Activated T-cell treated with anti-CD3 and anti-CD28 coated beads for 1 hour (primary cell): ENCODE measurements at regions not wholly inside any gene's neighbourhood (a gene's known extent, or its start where the extent isn't known, plus 50 kb on each side); places are given as distances from the start of the nearest gene placed in this dataset.

Experiments
- DNase-seq: peaks from one replicate; pipeline ENCODE4 v3.0.0-alpha.2; 2020; ENCODE audit warnings: low read depth

DNA sequence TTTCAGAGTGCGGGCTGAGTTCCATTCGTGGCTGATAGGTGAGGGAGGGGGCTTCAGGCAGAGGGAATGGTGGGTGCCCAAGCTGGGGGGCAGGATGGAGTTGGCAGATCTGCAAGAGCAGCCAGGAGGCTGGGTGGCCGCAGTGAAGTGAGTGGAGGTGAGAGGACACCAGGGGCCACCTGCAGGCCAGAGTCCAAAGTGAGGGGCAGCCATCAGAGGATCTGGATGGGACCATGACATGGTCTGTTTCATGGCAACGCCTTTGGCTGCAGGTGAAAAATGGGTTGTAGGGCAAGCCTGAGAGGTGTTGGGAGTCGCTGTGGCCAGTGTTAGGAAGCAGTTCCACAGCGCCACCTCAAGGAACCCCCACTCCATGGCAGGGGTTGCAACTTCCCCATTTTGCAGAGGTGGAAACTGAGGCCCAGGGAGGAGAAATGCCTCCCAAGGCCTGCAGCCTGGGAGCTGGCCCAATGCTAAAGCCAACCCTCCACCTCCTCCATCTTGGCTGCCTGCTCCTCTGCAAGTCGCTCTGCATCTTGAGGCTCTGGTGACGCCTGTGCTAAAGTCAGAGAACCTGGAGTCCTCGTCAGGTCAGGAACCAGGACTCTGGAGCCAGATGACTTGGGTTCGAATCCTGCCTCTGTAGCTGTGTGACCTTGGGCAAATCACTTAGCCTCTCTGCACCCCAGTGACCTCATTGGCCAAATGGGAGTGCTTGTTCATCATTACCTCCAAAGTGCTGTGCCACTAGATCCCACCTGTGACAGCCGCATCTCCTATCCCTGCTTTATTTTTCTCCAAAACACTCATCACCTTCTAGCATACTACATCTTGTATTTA is 153.8 kb downstream of the CEBPB start:
- no peak for DNase-seq

DNA sequence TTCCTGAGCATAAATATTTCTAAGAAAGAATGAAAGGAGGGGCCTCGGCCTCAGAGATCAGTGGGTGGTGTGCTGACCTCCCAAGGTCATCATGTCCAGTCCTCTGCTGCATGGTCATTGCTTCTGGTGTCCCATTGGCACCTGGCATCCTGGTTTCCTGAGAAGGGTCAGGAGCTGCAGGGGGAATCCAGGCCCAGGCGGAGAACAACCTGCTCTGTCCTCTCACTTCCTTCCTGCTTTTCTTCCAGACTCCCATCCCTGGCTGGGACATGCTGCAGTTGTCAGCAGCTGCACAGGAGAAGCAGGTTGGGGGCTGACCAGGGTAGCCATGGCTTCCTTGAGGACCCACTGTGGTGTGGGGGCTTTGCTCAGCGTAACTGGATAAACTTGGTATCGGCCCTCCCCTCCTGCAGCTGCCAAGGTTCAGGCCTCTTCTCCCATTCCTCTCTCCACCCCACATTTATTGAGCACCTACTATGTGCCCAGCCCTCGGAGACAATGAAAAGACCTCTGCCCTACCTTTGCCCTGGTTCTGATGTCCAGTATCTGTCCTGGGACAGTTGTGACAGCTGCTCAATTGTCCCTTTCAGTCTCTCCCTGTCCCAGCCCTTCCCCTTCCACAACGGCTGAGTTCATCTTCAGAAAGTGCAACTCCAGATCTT is 155.2 kb downstream of the CEBPB start:
- DNase-seq = no peak

DNA sequence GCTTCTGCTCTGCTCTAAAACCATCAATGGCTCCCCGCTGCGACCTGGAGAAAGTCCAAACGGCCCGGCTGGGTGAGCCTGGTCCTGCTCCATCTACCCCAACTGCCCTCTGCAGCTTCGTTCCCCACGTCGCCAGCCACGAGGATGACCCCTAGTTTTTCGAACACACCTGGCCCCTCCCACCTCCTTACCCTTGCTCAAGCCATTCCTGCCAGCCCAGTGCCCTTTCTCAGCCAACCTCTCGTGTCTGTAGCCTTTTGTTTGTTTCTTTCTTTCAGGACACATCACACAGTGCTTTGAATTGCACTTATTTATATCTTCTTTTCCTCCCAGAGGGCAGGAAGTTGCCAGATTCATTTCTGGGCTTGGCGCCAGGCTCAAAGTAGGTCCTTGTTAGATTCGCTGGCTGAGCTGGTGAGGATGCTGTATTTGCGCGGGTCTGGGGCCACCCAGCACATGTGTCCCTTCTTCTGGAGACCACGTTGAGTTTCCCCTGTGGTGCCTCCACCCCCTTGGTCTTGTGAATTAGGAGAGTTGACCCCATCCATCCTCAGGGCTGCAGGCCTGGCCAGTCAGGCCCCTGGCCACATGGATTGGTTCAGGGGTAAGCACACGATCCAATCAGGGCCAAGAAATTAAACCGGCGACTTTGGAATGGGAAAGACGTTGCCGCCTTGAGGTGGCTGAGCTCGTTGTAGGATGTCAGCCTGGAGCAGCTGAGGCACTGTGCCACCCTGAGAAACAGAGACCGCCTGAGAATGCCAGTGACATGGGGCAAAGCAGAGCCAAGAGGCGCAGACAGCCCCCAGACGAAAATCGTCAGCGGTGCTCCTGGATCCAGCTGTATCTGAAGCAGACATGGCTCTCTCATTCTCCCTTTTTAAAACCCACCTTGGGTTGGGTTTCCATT is 156.0 kb downstream of the CEBPB start:
- no peak for DNase-seq

DNA sequence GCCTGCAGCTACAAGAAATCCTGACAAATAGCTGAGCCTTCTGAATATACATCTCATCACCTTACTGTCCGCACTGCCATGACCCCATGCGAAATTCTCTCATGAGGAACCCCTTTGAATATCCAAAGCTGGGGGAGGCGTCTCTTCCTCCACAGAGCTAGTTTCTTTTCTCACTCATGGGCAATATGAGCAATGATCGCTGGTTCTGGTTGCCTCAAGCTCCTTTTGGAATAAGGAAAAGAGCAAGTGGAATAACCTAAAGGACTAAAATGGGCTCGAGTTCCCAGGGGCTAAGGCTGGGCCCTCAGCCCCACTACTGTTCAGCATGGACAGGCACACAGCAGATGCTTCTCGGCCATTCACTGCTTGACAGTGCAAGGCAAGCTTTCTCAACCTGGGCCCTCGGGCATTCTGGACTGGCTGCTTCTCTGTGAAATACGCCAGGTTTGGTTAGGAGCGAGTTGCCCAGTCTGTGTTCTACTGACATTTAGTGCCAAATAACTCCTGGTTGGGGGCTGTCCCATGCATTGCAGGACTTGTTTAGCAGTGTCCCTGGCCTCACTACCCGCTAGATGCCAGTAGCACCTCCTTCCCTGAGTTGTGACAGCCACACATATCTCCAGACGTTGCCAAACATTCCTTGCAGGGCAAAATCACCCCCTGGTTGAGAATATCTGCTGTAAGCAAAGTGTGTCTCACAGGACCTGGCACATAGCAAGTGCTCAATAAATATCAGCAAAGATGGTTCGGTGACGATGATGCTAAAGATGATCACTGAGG is 156.8 kb downstream of the CEBPB start:
- DNase-seq = no peak

DNA sequence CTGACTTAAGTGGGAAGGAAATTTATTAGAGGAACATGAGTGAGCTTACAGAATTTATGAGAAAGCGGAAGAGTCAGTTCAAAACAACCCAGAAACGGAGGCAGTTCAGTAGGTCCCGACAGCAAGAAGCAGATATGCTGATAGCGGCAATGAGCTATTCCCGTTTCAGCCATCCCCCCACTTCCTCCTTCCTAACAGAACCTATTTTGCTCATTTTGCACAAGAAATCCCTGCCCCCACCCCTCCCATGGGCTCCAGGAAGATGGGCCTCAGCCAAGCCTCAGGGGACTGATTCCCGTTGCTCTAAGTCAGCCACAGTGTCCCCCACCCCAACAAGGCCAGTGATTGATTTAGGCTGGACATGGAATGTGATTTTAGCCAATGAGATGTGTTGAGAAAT is 157.5 kb downstream of the CEBPB start:
- DNase-seq = no peak

DNA sequence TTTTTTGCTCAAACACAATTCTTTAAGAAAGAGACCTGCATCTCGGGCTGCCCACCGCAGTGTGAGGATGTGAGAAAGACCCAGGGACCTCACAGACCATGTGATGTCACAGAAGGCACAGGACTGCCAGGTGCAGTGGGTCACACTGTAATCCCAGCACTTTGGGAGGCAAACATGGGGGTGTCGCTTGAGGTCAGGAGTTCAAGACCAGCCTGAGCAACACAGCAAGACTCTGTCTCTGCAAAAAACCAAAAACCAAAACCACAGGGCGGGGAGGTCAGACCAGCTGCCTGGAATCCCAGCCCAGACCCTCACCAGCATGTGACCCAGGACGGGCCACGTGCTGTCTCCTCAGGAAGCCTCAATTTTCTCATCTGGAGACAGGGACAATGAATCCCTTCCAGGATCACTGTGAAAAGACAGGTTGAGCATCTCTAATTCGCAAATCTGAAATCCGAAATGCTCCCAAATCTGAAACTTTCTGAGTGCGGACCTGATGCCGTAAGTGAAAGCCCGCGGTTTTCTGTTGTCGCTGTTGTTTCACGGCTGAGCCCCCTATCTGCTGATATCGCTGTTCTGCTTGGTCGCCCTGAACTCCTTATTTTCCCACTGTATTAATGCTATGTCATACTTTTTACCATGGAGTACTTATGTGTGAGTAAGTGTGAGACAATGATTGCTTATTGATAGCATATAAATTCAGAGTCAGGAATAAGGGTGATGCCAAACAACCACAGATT is 159.5 kb upstream of the PTPN1 start:
- DNase-seq = no peak

DNA sequence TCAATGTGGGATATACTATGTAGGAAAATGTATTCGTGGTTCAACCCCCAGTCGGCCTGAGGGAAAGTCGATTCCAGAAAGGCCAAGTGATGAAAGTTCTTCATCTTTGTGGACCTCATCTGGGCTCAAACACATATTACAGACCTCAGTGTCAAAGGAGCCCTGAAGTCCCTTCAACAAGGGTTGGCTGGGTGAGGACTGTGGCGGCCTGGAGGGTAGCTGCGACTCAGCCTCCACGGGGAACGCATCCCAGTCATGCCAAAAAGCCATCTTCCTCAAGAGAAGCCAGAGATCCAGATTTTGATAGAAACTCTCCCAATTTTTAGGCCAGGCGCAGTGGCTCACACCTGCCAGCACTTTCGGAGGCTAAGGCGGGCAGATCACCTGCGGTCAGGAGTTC is 158.6 kb upstream of the PTPN1 start:
- DNase-seq = no peak

DNA sequence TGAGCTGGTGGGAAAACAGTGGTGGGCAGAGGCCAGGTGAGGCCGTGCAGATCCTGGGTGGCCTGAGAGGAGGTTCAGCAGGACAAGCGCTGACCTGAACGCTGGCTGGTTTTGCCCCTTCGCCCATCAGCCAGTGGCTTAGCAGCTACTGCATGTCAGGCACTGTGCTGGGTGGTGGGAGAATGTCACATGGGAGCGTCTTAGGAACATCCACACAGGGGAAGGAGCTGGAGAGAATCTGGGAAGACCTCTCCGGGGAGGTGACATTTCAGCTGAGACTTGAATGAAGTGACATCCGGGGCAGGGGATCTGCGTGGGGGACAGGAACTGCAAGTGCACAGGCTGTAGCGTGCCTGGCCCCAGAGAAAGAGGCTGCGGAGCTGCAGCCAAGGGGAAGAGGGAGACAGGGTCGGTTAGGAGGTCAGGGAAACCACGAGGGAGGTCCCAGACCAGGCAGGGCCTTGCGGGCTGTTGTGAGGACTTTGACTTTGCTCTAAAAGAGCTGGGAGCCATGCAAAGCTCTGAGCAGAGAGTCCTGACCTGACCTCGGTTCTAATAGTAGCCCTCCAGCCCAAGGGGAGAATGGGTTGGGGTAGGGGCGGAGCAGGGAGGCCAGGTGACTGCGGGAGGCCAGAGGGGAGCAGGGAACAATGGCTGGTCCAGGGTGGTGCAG is 156.8 kb upstream of the PTPN1 start:
- no peak for DNase-seq

DNA sequence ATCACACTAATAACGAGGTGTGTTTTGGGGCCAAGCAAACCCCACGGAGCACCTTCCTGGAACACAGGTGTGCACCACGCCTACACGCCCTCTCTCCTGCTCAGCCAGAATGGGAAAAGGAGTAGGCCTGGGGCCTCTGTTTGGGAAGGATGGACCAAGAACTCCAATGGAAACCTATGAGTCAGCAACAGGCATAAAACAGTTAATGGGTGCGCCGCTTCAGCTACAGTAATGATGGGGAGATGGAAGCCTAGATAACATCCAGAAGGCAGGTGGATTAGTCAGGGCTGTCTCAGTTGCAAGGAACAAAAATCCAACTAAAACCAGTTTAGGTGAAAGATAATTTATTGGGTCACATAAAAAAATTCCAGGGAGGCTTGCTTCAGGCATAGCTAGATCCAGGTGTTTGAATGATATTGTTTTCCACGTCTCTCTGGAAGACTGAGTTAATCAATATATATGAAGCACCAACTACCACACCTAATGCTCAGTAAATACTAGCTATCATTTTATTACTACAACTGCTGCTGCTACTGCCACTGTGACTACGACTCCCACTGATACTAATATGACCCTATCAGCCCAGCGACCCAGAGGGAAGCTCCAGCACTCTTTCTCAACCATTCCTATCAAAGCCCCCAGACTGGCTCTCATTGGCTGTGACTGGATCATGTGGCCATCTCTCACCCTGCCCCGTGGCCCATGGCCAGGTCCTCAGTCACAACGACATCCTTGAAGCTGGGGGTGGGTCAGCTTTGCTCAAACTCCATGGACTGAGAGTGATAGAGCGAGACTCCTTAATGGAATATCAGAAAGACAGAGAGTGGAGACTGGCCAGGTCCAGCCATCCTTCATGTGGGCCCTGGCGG is 155.2 kb upstream of the PTPN1 start:
- no peak for DNase-seq

DNA sequence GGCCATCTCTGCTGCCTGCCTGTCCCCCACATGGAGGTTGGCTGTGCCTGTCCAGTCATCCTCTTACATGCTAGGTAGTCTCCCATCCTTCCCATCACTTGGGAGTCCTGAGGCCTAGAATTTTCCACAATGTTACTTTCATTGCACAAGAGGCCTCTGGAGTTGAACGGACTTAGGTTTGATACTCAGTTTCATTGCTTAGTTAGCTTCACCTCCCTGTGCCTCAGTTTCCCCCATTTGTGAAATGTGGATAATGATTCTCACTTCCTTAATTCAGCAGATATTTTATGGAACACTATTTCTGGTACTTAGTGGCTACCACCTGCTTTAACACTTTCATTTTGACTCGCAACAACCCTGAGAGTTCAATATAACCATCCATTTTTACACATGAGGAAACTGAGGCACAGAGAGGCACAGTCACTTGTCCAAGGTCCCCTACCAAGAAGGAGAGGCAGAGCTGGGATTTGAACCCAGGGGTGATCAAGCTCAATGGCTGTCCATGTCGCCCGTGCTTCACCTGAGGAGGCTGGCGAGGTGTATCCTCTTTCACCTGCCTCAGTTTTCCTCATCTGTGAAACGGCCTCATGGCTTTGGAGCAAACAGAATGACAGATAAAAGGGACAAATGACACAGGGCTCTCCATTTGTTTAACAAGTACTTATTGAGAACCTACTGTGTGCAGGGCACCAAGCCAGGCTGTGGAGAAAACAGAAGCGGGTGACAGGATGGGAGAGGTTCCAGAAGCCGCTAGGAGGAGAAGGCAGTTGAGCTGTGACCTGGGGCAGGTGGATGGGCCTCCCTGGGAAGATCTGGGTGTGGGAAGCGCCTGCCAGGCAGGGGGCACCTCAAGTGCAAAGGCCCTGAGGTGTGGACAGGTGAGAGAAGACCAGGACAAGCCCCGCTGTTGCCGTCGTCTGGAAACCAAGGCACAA is 154.3 kb upstream of the PTPN1 start:
- DNase-seq = no peak

DNA sequence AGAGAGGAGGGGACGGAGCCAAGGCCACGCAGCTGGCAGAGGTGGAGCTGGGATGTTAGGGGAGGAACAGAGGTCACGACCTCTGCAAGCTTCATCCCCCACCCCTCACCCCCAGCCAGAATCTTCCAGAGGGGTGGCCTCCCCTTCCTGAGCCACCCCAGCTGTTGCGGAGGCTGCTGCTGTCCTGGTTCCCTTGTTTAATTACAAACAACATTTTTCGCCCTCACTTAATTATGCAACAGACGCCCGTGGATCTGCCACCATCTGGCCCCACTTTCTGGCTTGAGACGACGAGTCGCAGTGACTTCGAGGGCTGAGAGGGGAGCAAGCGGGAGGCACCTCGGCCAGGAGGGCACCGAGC is 153.7 kb upstream of the PTPN1 start:
- DNase-seq = no peak

DNA sequence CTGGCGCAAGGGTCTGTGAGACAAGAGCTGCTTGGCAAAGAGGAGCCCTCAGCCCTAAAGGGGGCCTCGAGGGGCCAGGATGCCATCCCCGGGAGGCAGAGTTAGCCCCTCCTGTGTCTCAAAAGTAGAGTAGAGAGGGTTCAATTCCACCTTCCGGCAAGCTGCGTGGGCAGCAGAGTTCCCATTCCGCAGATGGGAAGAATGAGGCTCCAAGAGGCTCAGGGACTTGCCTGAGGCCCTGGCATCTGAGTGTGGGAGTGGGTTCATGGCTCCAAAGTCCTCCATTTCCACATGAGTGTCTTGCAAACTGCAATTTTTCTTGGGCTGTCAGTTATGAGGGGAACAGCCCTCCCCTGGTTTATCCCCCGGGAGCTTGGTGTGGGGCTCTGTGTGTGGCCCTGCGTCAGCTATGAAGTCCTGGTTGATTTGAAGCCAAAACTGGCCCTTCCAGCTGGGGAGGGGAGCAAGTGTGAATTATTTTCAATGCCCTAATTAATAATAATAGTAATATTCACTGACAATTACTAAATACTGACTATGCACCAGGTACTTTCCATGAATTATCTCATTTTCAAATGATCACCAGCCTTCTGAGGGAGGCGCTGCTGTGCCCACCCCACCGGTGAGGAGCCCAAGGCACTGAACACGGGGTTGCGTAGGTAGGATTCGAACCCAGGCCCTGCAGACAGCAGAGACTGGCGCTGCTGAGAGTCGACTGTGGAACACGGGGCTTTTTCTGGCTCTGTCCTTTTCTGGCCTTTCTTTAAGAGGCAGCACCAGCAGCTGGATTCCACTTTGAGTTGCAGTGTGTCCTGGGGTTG is 153.0 kb upstream of the PTPN1 start:
- DNase-seq = no peak

DNA sequence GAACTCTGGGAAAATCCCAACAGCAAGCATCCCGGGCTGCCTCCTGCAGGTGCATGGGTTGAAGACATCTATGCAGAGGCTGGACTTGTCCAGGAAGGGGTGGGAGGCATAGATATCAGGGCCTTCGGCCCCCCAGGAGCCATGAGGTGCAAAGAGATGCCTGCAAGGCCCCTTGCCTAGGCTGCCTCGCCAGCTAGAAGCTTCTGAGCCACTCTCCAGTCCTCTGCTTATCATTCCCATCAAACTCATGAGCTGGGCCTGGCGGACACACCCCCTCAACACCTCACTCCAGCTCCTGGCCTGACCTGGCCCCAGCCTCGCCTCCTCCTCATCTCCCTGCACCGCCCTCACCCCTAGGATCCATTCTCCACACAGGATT is 152.4 kb upstream of the PTPN1 start:
- DNase-seq = no peak

DNA sequence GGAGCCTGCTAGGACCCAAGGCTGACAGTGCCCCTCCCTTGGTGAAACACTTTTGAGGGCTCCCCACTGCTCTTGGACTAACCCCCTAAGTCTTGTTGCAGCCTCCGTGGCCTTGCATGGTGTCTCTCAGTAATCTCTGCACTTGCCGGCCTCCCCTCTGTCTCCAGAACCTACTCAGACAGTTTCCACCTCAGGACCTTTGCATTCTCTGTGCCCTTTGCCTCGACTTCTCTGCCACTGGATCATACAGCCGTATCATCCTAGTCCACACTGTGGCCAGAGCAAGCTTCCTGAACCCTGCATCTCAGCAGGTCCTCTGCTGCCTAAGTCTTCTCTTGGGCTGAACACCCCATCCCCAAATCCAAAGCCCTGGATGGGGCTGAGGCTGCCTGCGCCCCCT is 152.0 kb upstream of the PTPN1 start:
- DNase-seq = no peak

DNA sequence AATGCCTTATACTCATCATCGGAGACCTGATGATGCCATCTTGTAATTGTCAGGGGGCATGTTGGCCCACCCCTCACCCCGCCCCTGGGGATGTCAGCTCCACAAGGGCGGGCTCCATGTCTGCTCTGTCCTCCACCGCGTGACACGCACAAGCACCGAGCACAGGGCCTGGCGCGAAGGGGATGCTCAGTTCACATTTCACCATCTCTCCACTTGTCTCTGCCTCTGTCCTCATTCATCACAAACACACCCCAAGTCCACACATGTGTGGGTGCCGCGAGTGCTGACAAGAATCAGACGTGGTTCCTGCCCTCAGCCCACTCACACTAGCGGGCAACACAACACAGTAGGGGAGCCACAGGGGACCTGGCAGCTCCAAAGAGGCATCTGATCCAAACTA is 151.2 kb upstream of the PTPN1 start:
- no peak for DNase-seq

DNA sequence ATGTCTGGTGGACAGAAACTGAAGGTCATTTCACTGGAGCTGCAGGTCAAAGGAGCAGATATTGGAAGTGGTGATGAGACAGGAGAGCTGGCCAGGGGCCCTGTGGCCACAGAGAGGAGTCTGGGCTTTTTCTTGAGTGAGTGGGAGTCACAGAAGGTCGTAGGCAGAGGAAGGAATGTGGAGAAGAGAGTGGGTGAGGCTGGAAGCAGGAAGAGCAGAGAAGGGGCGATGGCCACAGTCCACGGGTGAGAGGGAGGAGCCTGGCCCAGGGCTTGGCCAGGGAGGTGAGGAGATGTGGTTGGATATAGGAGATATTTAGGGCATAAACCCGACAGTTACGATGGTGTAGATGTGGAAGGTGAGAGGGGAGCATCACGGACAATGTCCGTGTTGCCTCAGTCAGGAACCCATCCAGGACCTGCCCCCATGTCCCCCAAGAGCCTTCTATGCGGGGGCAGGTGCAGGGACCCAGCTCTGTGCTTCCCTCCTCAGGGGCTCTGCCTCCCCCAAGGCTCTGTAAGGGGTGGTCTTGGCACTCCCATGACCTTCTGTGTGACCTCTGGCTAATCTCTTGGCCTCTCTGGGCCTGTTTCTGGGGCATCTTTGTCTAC is 150.5 kb upstream of the PTPN1 start:
- no peak for DNase-seq

DNA sequence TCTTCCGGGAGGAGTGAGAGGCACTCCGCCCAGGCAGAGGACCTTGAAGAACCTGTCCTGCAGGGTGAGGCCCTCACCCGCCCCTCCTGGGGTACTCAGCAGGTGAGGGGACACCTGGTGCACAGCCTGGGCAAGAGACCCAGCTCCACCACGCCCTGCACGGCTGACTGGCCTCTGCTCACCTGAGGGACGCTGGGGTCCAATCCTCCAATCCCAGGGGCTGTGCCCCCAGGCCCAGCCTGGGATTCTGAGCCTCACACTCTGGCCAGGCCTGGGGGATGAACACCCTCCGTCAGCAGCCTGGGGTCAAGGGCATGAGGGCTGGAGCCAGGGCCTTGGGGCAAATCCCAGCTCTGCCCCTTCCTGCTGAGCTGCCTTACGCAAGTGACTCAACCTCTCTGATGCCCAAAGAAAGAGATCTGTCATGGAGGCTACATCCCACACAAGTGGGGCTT is 149.9 kb upstream of the PTPN1 start:
- no peak for DNase-seq
